ENCODE measurements at regions not wholly inside any gene's neighbourhood (a gene's known extent, or its start where the extent isn't known, plus 50 kb on each side); places are given as distances from the start of the nearest gene placed in this dataset.

- TF ChIP-seq HEYL (CRISPR knock-in tag; IDR thresholded peaks at IDR 0.05) = no peak
- TF ChIP-seq CTCF (IDR thresholded peaks at IDR 0.05) = no peak
- TF ChIP-seq REST (IDR thresholded peaks at IDR 0.05) = no peak
- no peak for TF ChIP-seq MAX (IDR thresholded peaks at IDR 0.05)
- no peak for TF ChIP-seq HOXB5 (CRISPR knock-in tag; IDR thresholded peaks at IDR 0.05)
- no peak for TF ChIP-seq POLR2A (IDR thresholded peaks at IDR 0.05; ENCODE audit: low read length)
- no peak for TF ChIP-seq HMGXB4 (CRISPR knock-in tag; IDR thresholded peaks at IDR 0.05; ENCODE audit: borderline replicate concordance)
- no peak for TF ChIP-seq EP300 (IDR thresholded peaks at IDR 0.05)
- no peak for TF ChIP-seq RAD21 (conservative IDR thresholded peaks at IDR 0.05 in 1 of 2, IDR thresholded peaks at IDR 0.05 in 1 of 2)
- TF ChIP-seq JUN (IDR thresholded peaks at IDR 0.05) = no peak
- no peak for TF ChIP-seq SREBF2 (IDR thresholded peaks at IDR 0.05)
- TF ChIP-seq ESRRA (IDR thresholded peaks at IDR 0.05; ENCODE audit: borderline replicate concordance, low read length) = no peak
- TF ChIP-seq SMC3 (IDR thresholded peaks at IDR 0.05) = no peak
- no peak for TF ChIP-seq RFX5 (IDR thresholded peaks at IDR 0.05)
Measured at GRCh38 chr2:53497020-53497419, 270.6 kb upstream of the CHAC2 start.

Data from A549 (cell line).